GM23248 (cell line): ENCODE measurements at regions not wholly inside any gene's neighbourhood (a gene's known extent, or its start where the extent isn't known, plus 50 kb on each side); places are given as distances from the start of the nearest gene placed in this dataset.

ENCODE experiments used
- DNase-seq: peaks from one replicate; pipeline ENCODE4 v3.0.0-alpha.2; 2015
- H2AFZ ChIP-seq: fragments of 200-600 bp; sonication (generic); 2 replicates; pipeline ENCODE4 v1.6.1; 2016; ENCODE audit warnings: antibody characterized with exemption
- H3F3A ChIP-seq: fragments of 200-600 bp; sonication (generic); 2 replicates; pipeline ENCODE4 v1.6.1; 2016; ENCODE audit warnings: mild to moderate bottlenecking, antibody characterized with exemption, mixed run types; ENCODE audit not compliant: insufficient read depth
- H3K27ac ChIP-seq: fragments of 200-600 bp; sonication (generic); 2 replicates; pipeline ENCODE4 v1.5.1; 2016; ENCODE audit warnings: mild to moderate bottlenecking
- H3K27me3 ChIP-seq: fragments of 200-600 bp; sonication (generic); replicated peaks from 2 replicates; pipeline ENCODE4 v1.6.1; 2016; ENCODE audit warnings: mild to moderate bottlenecking; ENCODE audit not compliant: insufficient read depth
- H3K36me3 ChIP-seq: fragments of 200-600 bp; sonication (generic); 2 replicates; pipeline ENCODE4 v1.6.1; 2016; ENCODE audit warnings: low read depth, mild to moderate bottlenecking
- H3K4me1 ChIP-seq: fragments of 200-600 bp; sonication (generic); 2 replicates; pipeline ENCODE4 v1.6.1; 2016; ENCODE audit warnings: mild to moderate bottlenecking; ENCODE audit not compliant: insufficient read depth
- H3K4me2 ChIP-seq: fragments of 200-600 bp; sonication (generic); one replicate; pipeline ENCODE4 v1.6.1; 2016; ENCODE audit warnings: mild to moderate bottlenecking; ENCODE audit not compliant: unreplicated experiment
- H3K4me3 ChIP-seq: fragments of 200-600 bp; sonication (generic); 2 replicates; pipeline ENCODE4 v1.5.1; 2016; ENCODE audit warnings: mild to moderate bottlenecking
- H3K79me2 ChIP-seq: fragments of 200-600 bp; sonication (generic); 2 replicates; pipeline ENCODE4 v1.6.1; 2016; ENCODE audit warnings: mild to moderate bottlenecking; ENCODE audit not compliant: insufficient read depth
- H3K9ac ChIP-seq: fragments of 200-600 bp; sonication (generic); 2 replicates; pipeline ENCODE4 v1.6.1; 2016; ENCODE audit warnings: mild to moderate bottlenecking
- H3K9me2 ChIP-seq: fragments of 200-600 bp; sonication (generic); 2 replicates; pipeline ENCODE4 v1.6.1; 2016; ENCODE audit warnings: mixed run types, mild to moderate bottlenecking, moderate library complexity; ENCODE audit not compliant: insufficient read depth
- H3K9me3 ChIP-seq: fragments of 200-600 bp; sonication (generic); one replicate; pipeline ENCODE4 v1.6.1; 2017; ENCODE audit warnings: low read depth
- H4K20me1 ChIP-seq: fragments of 200-600 bp; sonication (generic); 2 replicates; pipeline ENCODE4 v1.6.0; 2016; ENCODE audit not compliant: insufficient read depth
- EZH2 ChIP-seq: fragments of 200-600 bp; sonication (generic); IDR thresholded peaks from 2 replicates; pipeline ENCODE4 v1.6.1; 2018; ENCODE audit warnings: antibody characterized with exemption, mild to moderate bottlenecking; ENCODE audit not compliant: insufficient read depth, poor library complexity, severe bottlenecking
- EZH2phosphoT487 ChIP-seq: fragments of 200-600 bp; sonication (generic); IDR thresholded peaks from 2 replicates; pipeline ENCODE4 v1.6.1; 2018; ENCODE audit warnings: antibody characterized with exemption, moderate library complexity, mild to moderate bottlenecking, low read depth; ENCODE audit not compliant: insufficient read depth
- WGBS, 2 experiments: methylation state at CpG; one replicate each; pipeline ENCODE4 v1.1.6; 2015 to 2017; ENCODE audit warnings: low lambda C conversion rate in 2 of 2, low coverage in 1 of 2; ENCODE audit errors: missing lambda C conversion rate in 2 of 2; 5-methylcytosine and 5-hydroxymethylcytosine counted together
- in situ Hi-C: fragments of 300-500 bp; cut with MboI; formaldehyde crosslinking; loops from 2 replicates; pipeline ENCODE4 v1.15.0; 2020

DNA sequence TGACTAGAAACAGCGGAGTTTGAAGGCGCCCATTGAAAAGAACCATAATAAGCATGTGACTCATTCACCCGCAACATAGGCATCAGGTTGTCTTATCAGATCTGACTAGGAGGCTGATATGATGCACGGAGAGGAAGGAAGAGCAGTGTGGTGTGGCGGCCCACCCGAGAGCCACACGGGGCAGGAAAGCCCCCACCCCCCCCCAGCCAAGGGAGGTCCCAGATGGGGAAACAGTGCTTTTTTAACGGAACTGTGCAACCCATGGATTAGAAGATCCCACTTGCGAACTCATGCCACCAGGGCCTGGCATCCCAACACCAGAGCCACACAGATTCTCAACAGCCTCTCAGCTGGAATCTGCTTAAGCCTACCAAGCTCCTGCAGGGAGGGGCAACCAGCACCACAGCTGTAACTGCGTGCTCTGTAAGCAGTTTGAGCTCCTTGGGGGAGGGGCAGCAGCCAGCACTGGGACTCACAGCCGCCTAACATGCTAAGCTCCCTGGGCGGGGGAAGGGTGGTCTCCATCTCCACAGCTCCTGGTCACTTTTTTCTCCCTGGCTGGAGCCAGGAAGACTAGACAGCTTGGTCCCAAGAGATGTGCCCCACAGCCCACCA is 466.2 kb downstream of the PDGFC start:
- Histone ChIP-seq H3K27ac (no peak overlapping the region), H2AFZ (no peak overlapping the region), H3K9me3 (no peaks in the 10 kb centered on the region), H3K4me3 (no peak overlapping the region), H4K20me1 (no peaks in the 10 kb centered on the region), H3K9me2 (no peaks in the 10 kb centered on the region), H3K36me3 (no peaks in the 10 kb centered on the region), H3F3A (no peaks in the 10 kb centered on the region), H3K4me1 (peaks cover 7% of the 10 kb centered on the region; the same call in 1 of the 2 replicates), H3K27me3 (no peaks in the 10 kb centered on the region), H3K79me2 (no peaks in the 10 kb centered on the region), H3K9ac (no peak overlapping the region), H3K4me2 (no peak overlapping the region)
- WGBS, 2 experiments: 73 to 78% methylated on average over 12 of the region's 12 CpGs
- in situ Hi-C loops: no loop called here
- TF ChIP-seq EZH2 (no peak), EZH2phosphoT487 (no peak)
- no peak for DNase-seq

DNA sequence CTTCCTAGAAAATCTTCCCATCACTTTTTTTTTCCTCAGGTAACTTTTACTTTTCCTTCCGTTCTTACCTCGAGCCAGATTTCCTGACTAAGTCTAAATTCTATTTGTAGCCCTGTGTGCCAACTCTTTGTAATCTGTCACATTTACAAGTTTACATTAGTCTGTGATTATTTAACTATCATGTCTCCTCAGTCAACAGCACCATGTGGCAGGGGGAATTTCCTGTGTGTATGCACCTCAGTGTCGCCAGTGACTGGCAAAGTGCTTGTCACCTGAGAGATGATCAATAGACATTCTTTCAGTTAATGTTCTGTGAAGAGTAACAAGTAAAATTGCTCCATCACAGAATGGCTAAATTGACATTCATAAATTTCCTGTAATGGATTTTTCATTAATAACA is 468.5 kb downstream of the PDGFC start:
- Histone ChIP-seq H3K4me1 (peaks cover 15% of the 10 kb centered on the region; the same call in 1 of the 2 replicates), H4K20me1 (no peaks in the 10 kb centered on the region), H3K9ac (no peak overlapping the region), H3K9me3 (no peaks in the 10 kb centered on the region), H3K4me3 (no peak overlapping the region), H2AFZ (no peak overlapping the region), H3K9me2 (no peaks in the 10 kb centered on the region), H3K27me3 (no peaks in the 10 kb centered on the region), H3K79me2 (no peaks in the 10 kb centered on the region), H3K27ac (no peak overlapping the region), H3K4me2 (no peak overlapping the region), H3K36me3 (no peaks in the 10 kb centered on the region), H3F3A (no peaks in the 10 kb centered on the region)
- 81 to 85% methylated on average over 3 of the region's 3 CpGs for WGBS, 2 experiments
- DNase-seq: no peak
- in situ Hi-C loops: no loop called here
- TF ChIP-seq EZH2phosphoT487 (no peak), EZH2 (no peak)

DNA sequence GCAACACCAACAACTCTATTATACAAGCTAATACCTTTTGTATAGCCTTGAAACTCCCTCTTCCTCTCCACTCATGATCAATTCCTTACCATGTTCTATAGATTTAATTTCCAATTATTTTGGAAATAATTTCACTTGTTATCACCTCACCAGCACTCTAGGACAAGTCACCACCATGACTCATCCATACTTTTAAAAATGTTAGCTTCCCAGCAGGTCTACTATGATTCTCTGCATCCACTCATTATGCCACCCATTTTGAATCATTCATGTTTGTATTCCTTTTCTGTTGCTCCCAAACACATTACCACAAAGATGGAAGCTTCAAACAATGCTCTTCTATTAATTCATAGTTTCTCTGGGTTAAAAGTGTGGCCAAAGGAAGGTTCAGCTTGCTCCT is 469.6 kb downstream of the PDGFC start:
- peaks cover 6% of the 10 kb centered on the region; the same call in 1 of the 2 replicates for H3F3A ChIP-seq
- no peaks in the 10 kb centered on the region for H3K79me2 ChIP-seq
- no peaks in the 10 kb centered on the region for H3K36me3 ChIP-seq
- peaks cover 20% of the 10 kb centered on the region for H3K4me1 ChIP-seq
- H3K9me2 ChIP-seq: no peaks in the 10 kb centered on the region
- in situ Hi-C loops: no loop called here
- H3K27me3 ChIP-seq: no peaks in the 10 kb centered on the region
- peak; percentile 41 for DNase-seq
- H3K9me3 ChIP-seq: no peaks in the 10 kb centered on the region
- no peak overlapping the region for H3K9ac ChIP-seq
- H4K20me1 ChIP-seq: no peaks in the 10 kb centered on the region
- TF ChIP-seq EZH2: no peak
- no peak overlapping the region for H3K4me3 ChIP-seq
- no peak overlapping the region for H2AFZ ChIP-seq
- H3K27ac ChIP-seq: no peak overlapping the region
- no peak overlapping the region for H3K4me2 ChIP-seq

DNA sequence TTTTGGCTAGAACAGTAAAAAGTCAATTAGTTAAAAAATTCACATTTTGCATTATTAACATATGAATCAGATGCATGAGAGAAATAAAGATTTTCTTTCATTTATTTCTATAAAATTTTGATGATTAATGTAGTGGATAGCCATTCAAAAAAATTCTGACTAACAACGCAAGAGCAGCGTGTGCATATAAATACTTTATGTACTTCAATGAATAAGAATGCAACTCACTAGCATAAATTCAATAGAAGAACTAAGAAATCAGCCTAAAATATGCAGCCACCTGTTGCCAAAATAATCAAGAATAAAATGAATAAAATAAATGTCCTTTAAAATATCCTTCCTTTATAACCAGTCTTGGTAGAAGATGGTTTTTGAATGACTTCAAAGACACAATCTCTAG is 471.9 kb downstream of the PDGFC start:
- Histone ChIP-seq H4K20me1 (no peaks in the 10 kb centered on the region), H2AFZ (no peak overlapping the region), H3K79me2 (no peaks in the 10 kb centered on the region), H3F3A (peaks cover 21% of the 10 kb centered on the region), H3K4me3 (no peak overlapping the region), H3K4me1 (peaks cover 43% of the 10 kb centered on the region), H3K27ac (no peak overlapping the region), H3K9me3 (no peaks in the 10 kb centered on the region), H3K9ac (no peak overlapping the region), H3K36me3 (no peaks in the 10 kb centered on the region), H3K27me3 (no peaks in the 10 kb centered on the region), H3K9me2 (no peaks in the 10 kb centered on the region), H3K4me2 (no peak overlapping the region)
- TF ChIP-seq EZH2phosphoT487 (no peak), EZH2 (no peak)
- WGBS, 2 experiments: 85% methylated on average over 2 of the region's 2 CpGs
- no peak for DNase-seq
- in situ Hi-C loops: no loop called here

DNA sequence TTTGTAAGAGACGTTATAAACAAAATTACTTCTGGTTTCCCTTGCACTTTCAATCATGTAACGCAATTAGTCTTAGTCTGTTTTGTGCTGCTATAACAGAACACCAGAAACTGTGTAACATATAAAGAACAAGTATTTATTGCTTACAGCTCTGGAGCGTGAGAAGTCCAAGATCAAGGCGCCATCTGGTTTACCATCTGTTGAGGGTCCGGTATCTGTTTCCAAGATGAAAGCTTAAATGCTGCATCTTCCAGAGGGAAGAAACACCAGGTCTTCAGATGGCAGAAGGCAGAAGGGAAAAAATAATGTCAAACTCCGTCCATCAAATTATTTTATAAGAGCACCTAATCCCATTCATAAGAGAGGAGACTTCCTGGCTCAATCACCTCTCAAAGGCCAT is 474.1 kb downstream of the PDGFC start:
- Histone ChIP-seq H3F3A (peaks cover 30% of the 10 kb centered on the region), H3K9me2 (no peaks in the 10 kb centered on the region), H3K4me2 (no peak overlapping the region), H3K36me3 (no peaks in the 10 kb centered on the region), H2AFZ (no peak overlapping the region), H3K27ac (peak overlapping the region; percentile 46; the same call in 1 of the 2 replicates), H4K20me1 (no peaks in the 10 kb centered on the region), H3K27me3 (no peaks in the 10 kb centered on the region), H3K4me3 (no peak overlapping the region), H3K79me2 (no peaks in the 10 kb centered on the region), H3K9me3 (no peaks in the 10 kb centered on the region), H3K4me1 (peaks cover 59% of the 10 kb centered on the region), H3K9ac (no peak overlapping the region)
- TF ChIP-seq EZH2phosphoT487: no peak
- no peak for TF ChIP-seq EZH2
- no peak for DNase-seq
- in situ Hi-C loops: no loop called here
- 97% methylated on average over 6 of the region's 6 CpGs for WGBS, 2 experiments
